ENCODE measurements at regions not wholly inside any gene's neighbourhood (a gene's known extent, or its start where the extent isn't known, plus 50 kb on each side); places are given as distances from the start of the nearest gene placed in this dataset.
"Not testable (repeated sequence)": the region's sequence is repeated elsewhere in the genome, so short reads cannot be mapped to it uniquely, and the experiment has no call there.

- H3K4me3 ChIP-seq (ENCODE audit: low read length) = no peak overlapping the region
- no peak for TF ChIP-seq CTCF (conservative IDR thresholded peaks at IDR 0.05; ENCODE audit: low read depth, low read length)
- no peak for DNase-seq (ENCODE audit: low read depth)
Measured at GRCh38 chr2:48202863-48203642, 111.4 kb upstream of the FOXN2 start.

GRCh38 chr2:48203668-48204067, 110.8 kb upstream of the FOXN2 start:
- no peak for TF ChIP-seq CTCF (conservative IDR thresholded peaks at IDR 0.05; ENCODE audit: low read depth, low read length)
- no peak for DNase-seq (ENCODE audit: low read depth)
- H3K4me3 ChIP-seq (ENCODE audit: low read length) = no peak overlapping the region

- no peak for TF ChIP-seq CTCF (conservative IDR thresholded peaks at IDR 0.05; ENCODE audit: low read depth, low read length)
- H3K4me3 ChIP-seq (ENCODE audit: low read length) = no peak overlapping the region
- DNase-seq (ENCODE audit: low read depth) = no peak
Measured at GRCh38 chr2:48204750-48205136, 109.7 kb upstream of the FOXN2 start.

- TF ChIP-seq CTCF (conservative IDR thresholded peaks at IDR 0.05; ENCODE audit: low read depth, low read length) = no peak
- H3K4me3 ChIP-seq (ENCODE audit: low read length) = no peak overlapping the region
- DNase-seq (ENCODE audit: low read depth) = no peak
Measured at GRCh38 chr2:48205137-48205798, 109.2 kb upstream of the FOXN2 start.

GRCh38 chr2:48206056-48206656, 108.3 kb upstream of the FOXN2 start:
- DNase-seq (ENCODE audit: low read depth); H3K4me3 ChIP-seq (ENCODE audit: low read length): not testable (repeated sequence)

GRCh38 chr2:48207201-48207641, 107.3 kb upstream of the FOXN2 start:
- TF ChIP-seq CTCF (conservative IDR thresholded peaks at IDR 0.05; ENCODE audit: low read depth, low read length) = no peak
- H3K4me3 ChIP-seq (ENCODE audit: low read length) = no peak overlapping the region
- no peak for DNase-seq (ENCODE audit: low read depth)

GRCh38 chr2:48207851-48208250, 106.6 kb upstream of the FOXN2 start:
- H3K4me3 ChIP-seq (ENCODE audit: low read length) = no peak overlapping the region
- DNase-seq (ENCODE audit: low read depth) = no peak
- TF ChIP-seq CTCF (conservative IDR thresholded peaks at IDR 0.05; ENCODE audit: low read depth, low read length) = no peak

All from retinal pigment epithelial cell (primary cell).